GM19372 (cell line): ENCODE measurements at regions not wholly inside any gene's neighbourhood (a gene's known extent, or its start where the extent isn't known, plus 50 kb on each side); places are given as distances from the start of the nearest gene placed in this dataset.
"Not testable (repeated sequence)": the region's sequence is repeated elsewhere in the genome, so short reads cannot be mapped to it uniquely, and the experiment has no call there.

Experiments
- ATAC-seq: cut with Tn5 transposase; IDR thresholded peaks from one replicate; pipeline ENCODE4 v1.9.1; 2021; ENCODE audit warnings: mild to moderate bottlenecking, low read depth, moderate library complexity; ENCODE audit not compliant: unreplicated experiment

DNA sequence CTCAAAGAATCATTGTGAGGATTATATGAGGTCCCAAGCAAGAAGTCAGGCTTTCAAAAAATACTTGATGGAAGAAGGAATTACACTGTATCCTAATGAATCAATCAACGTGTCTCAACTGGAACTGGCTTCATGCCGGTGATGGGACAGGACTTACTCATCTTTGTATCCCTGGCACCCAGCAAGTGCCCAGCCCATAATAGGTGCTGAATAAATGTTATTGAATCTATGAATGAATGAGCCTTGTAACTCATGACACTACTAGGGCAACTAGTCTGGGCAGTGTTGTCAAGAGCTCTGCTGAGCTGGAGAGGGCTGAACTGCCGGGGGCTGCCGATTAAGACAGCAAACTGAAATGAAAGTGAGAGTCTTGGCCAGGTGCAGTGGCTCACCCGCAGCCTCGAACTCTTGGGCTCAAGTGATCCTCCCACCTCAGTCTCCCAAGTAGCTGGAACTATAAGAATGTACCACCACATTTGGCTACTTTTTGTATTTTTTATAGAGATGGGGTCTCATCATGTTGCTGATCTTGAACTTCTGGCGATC lies 87.2 kb upstream of the KIF5B start:
- ATAC-seq = no peak

GRCh38 chr10:32142646-32143045 lies 86.4 kb upstream of the KIF5B start:
- ATAC-seq = no peak

GRCh38 chr10:32141018-32141807 lies 85.0 kb upstream of the KIF5B start:
- no peak for ATAC-seq

DNA sequence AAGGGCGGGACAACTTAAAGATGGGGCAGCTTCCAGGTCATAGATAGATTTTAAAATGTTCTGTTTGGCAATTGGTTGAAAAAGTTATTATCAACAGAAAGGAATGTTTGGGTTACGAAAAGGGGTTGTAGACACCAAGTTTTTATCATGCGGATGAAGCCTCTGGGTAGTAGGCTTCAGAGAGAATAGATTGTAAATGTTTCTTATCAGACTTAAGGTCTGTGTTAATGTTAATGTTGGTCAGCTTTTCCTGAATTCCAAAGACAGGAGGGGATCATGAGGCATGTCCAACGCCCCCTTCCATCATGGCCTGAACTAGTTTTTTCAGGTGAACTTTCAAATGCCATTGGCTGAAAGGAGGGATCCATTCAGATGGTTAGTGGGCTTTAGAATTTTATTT lies 84.2 kb upstream of the KIF5B start:
- no peak for ATAC-seq

DNA sequence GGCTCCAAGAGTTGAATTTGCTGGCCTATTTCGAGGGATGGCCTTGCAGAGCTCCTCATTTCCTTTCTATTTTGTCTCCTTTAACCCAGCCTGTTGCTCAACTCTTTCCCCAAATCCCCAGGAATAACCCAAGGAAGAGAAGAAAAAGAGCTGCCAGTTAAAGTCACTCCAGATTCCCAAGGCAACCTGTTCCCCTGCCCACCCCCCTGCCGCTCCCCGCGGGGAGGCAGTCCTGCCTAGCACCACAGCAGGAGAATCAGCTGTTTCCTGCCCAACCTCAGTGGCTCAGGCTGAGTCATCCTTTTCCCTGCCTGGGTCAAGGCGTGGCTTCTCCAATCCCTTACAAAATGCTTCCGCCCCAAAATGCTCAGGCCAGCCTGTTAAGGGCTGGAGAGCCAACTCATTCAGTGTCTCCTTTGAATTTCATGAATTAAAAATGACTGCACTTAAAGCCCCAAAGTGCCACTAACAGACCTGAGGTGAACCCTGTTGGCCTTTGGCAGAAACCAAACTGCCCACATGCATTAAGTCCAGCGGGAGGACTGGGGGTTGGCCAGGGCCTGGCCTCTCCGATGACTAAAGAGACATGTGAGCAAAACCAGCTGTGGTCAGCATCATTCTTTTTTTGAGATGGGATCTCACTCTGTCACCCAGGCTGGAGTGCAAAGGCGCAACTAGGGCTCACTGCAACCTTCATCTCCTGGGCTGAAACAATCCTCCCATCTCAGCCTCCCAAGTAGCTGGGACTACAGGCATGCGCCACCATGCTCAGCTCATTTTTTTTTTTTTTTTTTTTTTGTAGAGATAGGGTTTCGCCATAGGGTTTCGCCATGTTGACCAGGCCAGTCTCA lies 83.2 kb upstream of the KIF5B start:
- no peak for ATAC-seq

DNA sequence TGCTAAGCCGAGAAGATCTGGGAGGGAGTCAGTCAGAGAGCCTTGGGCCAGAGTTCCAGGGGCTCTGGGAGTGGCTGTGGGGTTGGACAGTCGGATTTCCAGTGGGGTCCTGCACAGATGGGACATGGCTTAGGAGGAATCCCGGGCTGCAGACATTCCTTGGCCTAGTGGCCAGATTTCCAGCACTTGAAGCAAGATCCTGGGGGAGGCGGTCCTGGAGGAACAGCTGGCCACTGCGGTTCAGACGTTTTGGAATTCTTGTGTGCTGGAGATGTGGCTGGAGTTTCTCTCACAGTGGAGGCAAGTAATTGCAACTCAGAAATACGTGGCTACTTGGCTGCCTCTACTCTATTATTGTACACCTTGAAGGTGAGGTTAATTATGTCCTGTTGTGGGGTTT lies 80.7 kb upstream of the KIF5B start:
- not testable (repeated sequence) for ATAC-seq

GRCh38 chr10:32135796-32136195 lies 79.6 kb upstream of the KIF5B start:
- ATAC-seq = not testable (repeated sequence)

DNA sequence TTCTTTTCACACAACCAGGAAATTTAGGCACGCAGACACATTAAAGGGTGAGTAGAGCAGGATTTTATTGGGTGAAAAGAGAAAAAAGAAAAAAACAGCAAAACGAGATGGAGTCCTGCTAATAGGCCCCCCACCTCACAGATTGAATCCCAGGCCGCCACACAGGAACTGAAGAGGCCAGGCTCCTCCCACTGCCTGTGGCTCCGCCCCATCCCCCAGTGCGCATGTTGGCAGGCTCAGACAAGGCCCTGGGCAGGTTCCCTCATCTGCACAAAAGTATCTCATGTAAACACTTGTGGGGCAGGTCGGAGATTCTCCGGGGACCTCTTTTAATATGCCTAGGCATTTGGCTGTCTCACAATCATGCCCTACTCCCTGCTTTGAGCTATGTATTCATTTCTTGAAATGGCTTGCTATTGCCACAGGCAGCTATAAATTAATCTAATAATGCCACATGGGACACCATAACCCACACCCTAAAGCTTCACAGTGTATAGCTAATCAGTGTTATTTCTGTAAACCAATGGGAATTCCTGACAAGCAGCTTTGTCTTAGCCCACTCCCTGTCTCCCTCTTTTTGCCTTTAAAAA lies 76.2 kb upstream of the KIF5B start:
- no peak for ATAC-seq

GRCh38 chr10:32131388-32131787 lies 75.2 kb upstream of the KIF5B start:
- no peak for ATAC-seq

DNA sequence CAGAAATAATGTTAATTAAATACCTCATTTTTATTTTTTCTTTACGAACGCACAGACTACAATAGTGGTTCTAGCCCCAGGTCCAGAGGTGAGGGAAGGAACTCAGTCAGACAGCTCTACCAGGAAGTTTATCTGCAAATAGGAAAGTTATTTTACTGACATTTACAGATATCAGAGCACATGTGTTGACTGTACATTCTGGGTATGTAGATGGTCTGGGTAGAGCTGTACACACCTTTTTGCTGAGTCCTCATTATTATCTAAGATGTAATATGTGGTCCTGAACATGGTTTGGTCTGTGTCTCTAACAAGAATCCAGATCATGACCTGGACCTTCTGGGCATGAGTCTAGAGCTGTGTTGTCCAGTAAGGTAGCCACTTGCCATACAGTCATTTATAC lies 74.6 kb upstream of the KIF5B start:
- no peak for ATAC-seq

- ATAC-seq = no peak
Observed at GRCh38 chr10:32125023-32125422, 68.8 kb upstream of the KIF5B start.

DNA sequence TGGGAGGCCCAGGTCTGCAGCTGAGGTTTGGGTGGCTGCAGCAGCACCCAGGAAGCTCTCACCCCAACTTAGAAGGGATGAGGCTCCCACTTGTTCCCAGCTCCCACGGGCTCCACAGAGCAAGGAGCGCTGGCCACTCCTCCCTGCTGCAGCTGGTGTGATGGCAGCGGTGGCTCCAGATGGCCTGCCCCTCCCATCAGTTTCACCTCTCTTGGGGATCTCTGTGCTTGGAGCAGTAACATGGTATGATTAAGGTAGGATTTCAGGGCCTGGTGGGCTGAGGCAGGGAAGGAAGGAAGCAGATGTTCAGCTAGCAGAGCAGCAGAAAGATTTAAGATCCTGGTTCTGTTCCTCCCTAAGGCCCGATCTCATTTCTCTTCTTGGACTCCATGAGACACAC lies 66.8 kb upstream of the KIF5B start:
- no peak for ATAC-seq

DNA sequence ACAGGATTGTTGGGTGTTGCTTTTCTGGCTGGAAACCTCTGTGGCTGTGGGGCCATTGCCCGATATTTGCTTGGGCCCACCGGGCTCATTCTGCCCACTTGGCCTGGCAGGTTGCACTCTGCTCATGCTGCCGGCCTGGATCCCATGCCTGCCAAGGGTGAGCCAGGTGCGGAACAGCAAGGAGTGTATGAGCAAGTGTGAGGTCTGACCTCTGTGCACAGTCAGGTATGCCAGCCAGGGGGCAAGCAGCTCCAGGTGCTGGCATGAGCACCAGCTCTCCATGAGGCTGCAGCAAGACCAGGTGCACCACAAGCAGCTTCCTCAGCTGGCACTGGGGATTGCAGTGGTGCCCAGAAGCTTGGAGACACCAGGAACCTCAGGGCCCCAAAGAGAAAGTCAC lies 65.4 kb upstream of the KIF5B start:
- no peak for ATAC-seq

DNA sequence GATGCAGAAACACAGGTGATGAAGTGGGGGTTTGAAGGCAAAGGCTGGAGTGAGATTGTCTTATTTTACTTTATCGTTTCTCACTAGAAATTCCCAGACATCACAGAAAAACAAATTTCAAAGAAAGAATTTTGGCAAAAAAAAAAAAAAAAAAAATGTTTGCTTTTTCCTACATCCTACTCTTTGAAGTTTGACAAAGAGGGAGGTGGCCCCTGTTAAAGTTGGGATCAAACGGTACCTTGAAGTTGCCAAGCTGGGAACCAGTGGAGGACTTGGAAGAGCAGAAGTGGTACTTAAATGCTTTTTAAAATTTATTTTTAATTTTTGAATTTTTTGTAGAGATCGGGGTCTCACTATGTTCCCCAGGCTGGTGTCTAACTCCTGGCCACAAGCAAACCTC lies 63.9 kb upstream of the KIF5B start:
- ATAC-seq = no peak

GRCh38 chr10:32114508-32114907 lies 58.3 kb upstream of the KIF5B start:
- ATAC-seq = no peak

DNA sequence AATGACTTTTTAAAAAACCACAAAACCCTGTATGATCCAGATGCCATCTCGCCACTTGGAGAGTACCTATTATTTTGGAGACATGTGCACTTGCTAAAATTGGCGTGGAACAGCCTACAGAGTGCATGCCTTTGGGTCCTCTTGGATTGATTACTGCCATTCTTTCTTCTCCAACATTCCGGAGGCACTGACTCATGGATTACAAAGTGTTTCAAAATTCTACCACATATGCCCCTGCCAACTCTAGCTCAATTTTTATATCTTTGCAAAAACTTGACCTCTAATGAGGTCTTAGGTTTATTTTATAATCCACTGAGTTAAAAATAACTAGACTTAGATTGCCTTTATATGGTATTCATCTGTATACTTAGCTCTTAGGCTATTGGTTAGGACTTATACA lies 55.8 kb upstream of the KIF5B start:
- ATAC-seq = no peak

DNA sequence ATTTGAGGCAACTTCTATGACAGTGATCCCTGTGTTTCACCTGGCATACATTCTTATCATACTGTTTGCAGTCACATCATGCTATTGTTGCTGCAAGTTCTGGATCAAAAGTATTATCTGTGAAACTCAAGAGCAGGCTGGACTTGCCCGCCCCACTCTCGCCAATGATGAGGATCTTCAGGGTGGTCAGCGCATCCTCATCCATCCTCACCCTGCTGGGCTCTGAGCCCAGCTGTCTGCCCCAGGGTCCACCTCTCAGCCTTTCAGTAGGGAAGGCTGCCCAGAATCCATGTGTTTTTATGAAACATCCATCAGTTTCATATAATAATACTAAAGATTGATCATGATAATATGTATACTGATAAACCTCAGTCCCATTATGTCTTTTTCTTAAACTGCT lies 55.4 kb upstream of the KIF5B start:
- no peak for ATAC-seq

GRCh38 chr10:32110790-32111189 lies 54.6 kb upstream of the KIF5B start:
- ATAC-seq = no peak

- ATAC-seq = no peak
Observed at GRCh38 chr10:32109603-32110002, 53.4 kb upstream of the KIF5B start.
